Bronchial epithelial cell (primary cell): ENCODE measurements at regions not wholly inside any gene's neighbourhood (a gene's known extent, or its start where the extent isn't known, plus 50 kb on each side); places are given as distances from the start of the nearest gene placed in this dataset.
A peak's percentile ranks its signal among the peaks of the same experiment; 100 is the strongest.

Source experiments
- DNase-seq: peaks from one replicate; pipeline ENCODE4 v3.0.0-alpha.2; 2010; ENCODE audit warnings: low read depth
- FAIRE-seq: peaks from 2 replicates; lab custom pipeline; 2011; peaks lifted over from hg19 to GRCh38; lab: Jason Lieb, UNC
- H3K27me3 ChIP-seq: 2 replicates; pipeline ENCODE4 v1.5.1; 2011; ENCODE audit warnings: low read length; ENCODE audit not compliant: control insufficient read depth, insufficient read depth
- H3K36me3 ChIP-seq: 2 replicates; pipeline ENCODE4 v1.5.1; 2011; ENCODE audit warnings: low read length; ENCODE audit not compliant: control insufficient read depth, insufficient read depth
- H3K4me3 ChIP-seq: 2 replicates; pipeline ENCODE4 v1.5.1; 2011; ENCODE audit warnings: mild to moderate bottlenecking, low read depth, low read length, control low read depth
- TF ChIP-seq, protein P1 (sequence below): IDR thresholded peaks from 2 replicates; pipeline ENCODE4 v1.5.1; 2011; ENCODE audit warnings: mild to moderate bottlenecking, moderate library complexity, low read length, control low read depth, inconsistent platforms; ENCODE audit not compliant: insufficient read depth, severe bottlenecking

DNA sequence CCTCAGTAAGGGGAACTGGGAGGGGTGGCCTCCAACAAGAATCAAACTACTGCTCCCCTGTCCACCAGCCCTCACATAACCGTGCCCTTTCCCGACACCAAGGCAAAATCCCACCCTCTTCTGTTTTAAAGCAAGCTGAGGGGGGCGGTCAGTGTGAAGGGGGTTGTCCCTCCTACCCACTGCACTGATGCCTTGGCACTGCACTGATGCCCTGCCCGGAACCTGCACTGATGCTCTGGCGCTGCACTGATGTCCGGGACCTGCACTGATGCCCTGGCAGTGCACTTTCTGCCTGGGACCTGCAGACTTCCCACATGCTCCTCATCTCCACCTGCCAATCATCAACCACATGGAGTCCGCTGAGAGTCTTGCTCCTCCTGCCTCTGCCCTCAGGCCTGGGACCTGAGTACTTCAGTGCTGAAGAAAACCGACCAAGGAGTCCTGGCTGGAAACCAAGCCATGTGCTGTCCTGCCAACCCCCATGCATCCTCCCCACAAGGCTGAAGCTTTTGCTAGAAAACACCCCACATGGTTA is 179.5 kb downstream of the SMAD2 start:
- H3K4me3 ChIP-seq: no peak overlapping the region
- no peaks in the 10 kb centered on the region for H3K27me3 ChIP-seq
- TF ChIP-seq, protein P1, sequence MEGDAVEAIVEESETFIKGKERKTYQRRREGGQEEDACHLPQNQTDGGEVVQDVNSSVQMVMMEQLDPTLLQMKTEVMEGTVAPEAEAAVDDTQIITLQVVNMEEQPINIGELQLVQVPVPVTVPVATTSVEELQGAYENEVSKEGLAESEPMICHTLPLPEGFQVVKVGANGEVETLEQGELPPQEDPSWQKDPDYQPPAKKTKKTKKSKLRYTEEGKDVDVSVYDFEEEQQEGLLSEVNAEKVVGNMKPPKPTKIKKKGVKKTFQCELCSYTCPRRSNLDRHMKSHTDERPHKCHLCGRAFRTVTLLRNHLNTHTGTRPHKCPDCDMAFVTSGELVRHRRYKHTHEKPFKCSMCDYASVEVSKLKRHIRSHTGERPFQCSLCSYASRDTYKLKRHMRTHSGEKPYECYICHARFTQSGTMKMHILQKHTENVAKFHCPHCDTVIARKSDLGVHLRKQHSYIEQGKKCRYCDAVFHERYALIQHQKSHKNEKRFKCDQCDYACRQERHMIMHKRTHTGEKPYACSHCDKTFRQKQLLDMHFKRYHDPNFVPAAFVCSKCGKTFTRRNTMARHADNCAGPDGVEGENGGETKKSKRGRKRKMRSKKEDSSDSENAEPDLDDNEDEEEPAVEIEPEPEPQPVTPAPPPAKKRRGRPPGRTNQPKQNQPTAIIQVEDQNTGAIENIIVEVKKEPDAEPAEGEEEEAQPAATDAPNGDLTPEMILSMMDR: no peak
- no peak for FAIRE-seq
- DNase-seq: no peak
- no peaks in the 10 kb centered on the region for H3K36me3 ChIP-seq

GRCh38 chr18:47749600-47749973 is 180.9 kb downstream of the SMAD2 start:
- FAIRE-seq (no peak), DNase-seq (no peak)
- H3K27me3 ChIP-seq: no peaks in the 10 kb centered on the region
- TF ChIP-seq, protein P1: no peak
- no peak overlapping the region for H3K4me3 ChIP-seq
- H3K36me3 ChIP-seq: no peaks in the 10 kb centered on the region

DNA sequence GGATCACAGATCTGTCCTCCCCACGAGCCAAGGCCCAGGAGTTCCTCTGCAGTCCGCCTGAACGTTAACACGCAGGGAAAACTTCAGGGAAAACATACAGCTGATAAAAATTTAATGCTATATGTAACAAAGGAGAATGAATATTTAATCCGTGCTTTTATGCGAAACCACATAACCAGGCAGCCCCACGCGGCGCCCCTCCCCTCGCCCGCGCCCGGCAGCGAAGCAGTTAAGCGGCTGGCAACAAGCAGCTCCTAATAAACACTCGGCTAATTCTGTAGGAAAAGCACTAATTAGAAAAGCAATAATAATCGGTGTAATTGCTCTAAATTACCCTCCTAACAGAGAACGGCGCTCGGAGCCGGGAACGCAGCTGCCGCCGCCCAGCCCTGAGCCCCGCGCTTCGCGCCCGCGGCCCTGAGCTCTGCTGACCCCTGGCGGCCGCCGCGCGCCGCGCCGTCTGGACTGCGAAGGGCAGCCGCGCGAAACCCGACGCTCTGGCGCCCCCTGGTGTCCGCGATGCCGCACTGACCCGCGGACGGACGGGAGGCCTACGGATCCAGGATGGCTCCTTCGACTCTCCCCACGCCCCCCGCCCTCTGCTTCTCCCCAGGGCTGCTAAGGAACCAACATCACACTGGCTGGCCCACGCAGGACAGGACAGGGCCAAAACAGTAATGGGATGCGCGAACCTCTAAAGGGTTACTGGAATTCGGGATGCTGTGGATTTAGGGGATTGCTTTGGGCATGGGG is 181.4 kb downstream of the SMAD2 start:
- Histone ChIP-seq H3K27me3 (no peaks in the 10 kb centered on the region), H3K36me3 (no peaks in the 10 kb centered on the region), H3K4me3 (no peak overlapping the region)
- no peak for FAIRE-seq
- peak; percentile 39 for DNase-seq
- TF ChIP-seq, protein P1: peak; percentile 98

DNA sequence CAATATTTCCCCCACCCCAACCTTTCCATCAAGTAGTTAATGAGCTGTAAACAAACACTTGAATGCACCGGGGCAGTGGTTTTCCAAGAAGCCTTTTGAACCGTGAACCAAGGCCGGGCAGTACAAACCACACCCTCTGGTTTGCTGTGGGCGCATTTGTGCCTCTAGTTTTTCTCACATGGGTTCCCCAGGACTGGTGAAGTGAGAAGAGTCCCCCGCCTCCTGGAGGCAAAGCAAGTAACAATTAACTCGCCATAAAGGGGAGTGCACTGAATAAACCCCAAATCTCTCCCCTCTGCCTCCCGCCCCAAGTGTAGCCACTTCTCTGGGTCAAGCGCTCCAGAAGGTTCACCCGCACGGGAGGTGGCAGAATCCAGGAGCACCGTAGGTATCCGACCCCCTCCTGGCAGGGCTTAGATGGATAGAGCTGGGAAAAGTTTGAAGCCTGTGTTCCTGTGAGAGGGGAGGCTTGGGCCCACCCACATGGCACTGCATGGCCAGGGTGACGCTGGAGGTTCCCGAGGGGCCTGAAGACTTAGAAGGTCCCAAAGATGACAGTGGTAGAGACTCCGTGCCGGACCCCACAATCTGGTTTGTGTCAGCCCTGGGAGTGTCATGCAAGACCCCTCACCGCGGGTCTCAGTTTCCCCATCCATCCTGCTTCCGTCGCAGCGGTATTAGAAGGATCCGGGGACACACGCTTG is 182.2 kb downstream of the SMAD2 start:
- Histone ChIP-seq H3K27me3 (no peaks in the 10 kb centered on the region), H3K36me3 (no peaks in the 10 kb centered on the region), H3K4me3 (no peak overlapping the region)
- FAIRE-seq (no peak), DNase-seq (no peak)
- TF ChIP-seq, protein P1: no peak

- Histone ChIP-seq H3K36me3 (no peaks in the 10 kb centered on the region), H3K27me3 (no peaks in the 10 kb centered on the region), H3K4me3 (no peak overlapping the region)
- DNase-seq (no peak), FAIRE-seq (no peak)
- TF ChIP-seq, protein P1: no peak
These were observed 183.1 kb downstream of the SMAD2 start for GRCh38 chr18:47747260-47747795.
